ELR (cell line): ENCODE measurements at regions not wholly inside any gene's neighbourhood (a gene's known extent, or its start where the extent isn't known, plus 50 kb on each side); places are given as distances from the start of the nearest gene placed in this dataset.

Source experiments
- DNase-seq: peaks from one replicate; pipeline ENCODE4 v3.0.0-alpha.2; 2015; ENCODE audit warnings: low read depth

GRCh38 chr10:130623680-130624267, 487.6 kb downstream of the GLRX3 start:
- DNase-seq: no peak

- no peak for DNase-seq
These were observed 491.3 kb downstream of the GLRX3 start for GRCh38 chr10:130627346-130628045.

GRCh38 chr10:130630135-130630534, 493.9 kb downstream of the GLRX3 start:
- no peak for DNase-seq

GRCh38 chr10:130631142-130632096, 495.2 kb downstream of the GLRX3 start:
- no peak for DNase-seq

- no peak for DNase-seq
These were observed 498.6 kb downstream of the GLRX3 start for GRCh38 chr10:130634816-130635215.

GRCh38 chr10:130635528-130635927, 499.3 kb downstream of the GLRX3 start:
- no peak for DNase-seq

GRCh38 chr10:130636313-130636930, 500.2 kb downstream of the GLRX3 start:
- DNase-seq: no peak

GRCh38 chr10:130637089-130637676, 501.0 kb downstream of the GLRX3 start:
- DNase-seq: no peak

- DNase-seq: no peak
These were observed 502.8 kb downstream of the GLRX3 start for GRCh38 chr10:130638991-130639390.

GRCh38 chr10:130642926-130643325, 506.7 kb downstream of the GLRX3 start:
- no peak for DNase-seq

GRCh38 chr10:130647341-130647740, 511.1 kb downstream of the GLRX3 start:
- DNase-seq: no peak

- DNase-seq: no peak
These were observed 512.6 kb downstream of the GLRX3 start for GRCh38 chr10:130648807-130649206.

- DNase-seq: no peak
These were observed 516.4 kb downstream of the GLRX3 start for GRCh38 chr10:130652544-130652943.

- DNase-seq: no peak
These were observed 516.9 kb downstream of the GLRX3 start for GRCh38 chr10:130652964-130653578.

- no peak for DNase-seq
These were observed 518.5 kb downstream of the GLRX3 start for GRCh38 chr10:130654726-130655125.

- no peak for DNase-seq
These were observed 519.4 kb downstream of the GLRX3 start for GRCh38 chr10:130655313-130656186.

- DNase-seq: no peak
These were observed 520.0 kb downstream of the GLRX3 start for GRCh38 chr10:130656187-130656575.

GRCh38 chr10:130656582-130657133, 520.5 kb downstream of the GLRX3 start:
- DNase-seq: no peak

GRCh38 chr10:130658687-130659290, 522.6 kb downstream of the GLRX3 start:
- DNase-seq: no peak

GRCh38 chr10:130659528-130659927, 523.3 kb downstream of the GLRX3 start:
- no peak for DNase-seq
